HG03103 (cell line): ENCODE measurements at regions not wholly inside any gene's neighbourhood (a gene's known extent, or its start where the extent isn't known, plus 50 kb on each side); places are given as distances from the start of the nearest gene placed in this dataset.
"Not testable (repeated sequence)": the region's sequence is repeated elsewhere in the genome, so short reads cannot be mapped to it uniquely, and the experiment has no call there.

ENCODE experiments used
- ATAC-seq: cut with Tn5 transposase; IDR thresholded peaks from one replicate; pipeline ENCODE4 v1.9.1; 2021; ENCODE audit warnings: low read depth; ENCODE audit not compliant: unreplicated experiment

- no peak for ATAC-seq
These were observed 59.2 kb upstream of the ATP5PO start for GRCh38 chr21:33974513-33975468.

- ATAC-seq, result no peak
These were observed 57.7 kb upstream of the ATP5PO start for GRCh38 chr21:33973268-33973667.

- no peak for ATAC-seq
These were observed 56.9 kb upstream of the ATP5PO start for GRCh38 chr21:33972539-33972938.

DNA sequence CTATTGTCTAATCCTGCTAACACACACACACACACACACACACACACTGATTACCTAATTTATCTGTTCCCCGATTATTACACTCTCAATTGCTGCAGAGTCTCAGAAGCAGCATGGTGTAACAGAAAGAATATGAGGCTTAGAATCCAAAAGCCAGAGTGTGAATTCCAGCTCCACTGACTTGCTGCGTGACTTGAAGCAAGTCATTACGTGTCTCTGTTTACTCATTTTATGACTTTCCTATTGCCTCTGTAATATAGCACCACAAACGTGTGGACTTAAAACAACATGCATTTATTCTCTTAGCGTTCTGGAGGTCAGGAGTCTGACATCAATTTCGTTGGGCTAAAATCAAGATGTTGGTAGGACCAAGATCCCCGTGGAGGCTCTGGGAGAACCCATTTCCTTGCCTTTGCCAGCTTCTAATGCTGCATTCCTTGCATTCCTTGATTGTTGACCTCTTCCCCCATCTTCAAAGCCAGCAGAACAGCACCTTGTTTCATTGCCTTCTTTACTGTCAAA lies 55.9 kb upstream of the ATP5PO start:
- ATAC-seq, result no peak

DNA sequence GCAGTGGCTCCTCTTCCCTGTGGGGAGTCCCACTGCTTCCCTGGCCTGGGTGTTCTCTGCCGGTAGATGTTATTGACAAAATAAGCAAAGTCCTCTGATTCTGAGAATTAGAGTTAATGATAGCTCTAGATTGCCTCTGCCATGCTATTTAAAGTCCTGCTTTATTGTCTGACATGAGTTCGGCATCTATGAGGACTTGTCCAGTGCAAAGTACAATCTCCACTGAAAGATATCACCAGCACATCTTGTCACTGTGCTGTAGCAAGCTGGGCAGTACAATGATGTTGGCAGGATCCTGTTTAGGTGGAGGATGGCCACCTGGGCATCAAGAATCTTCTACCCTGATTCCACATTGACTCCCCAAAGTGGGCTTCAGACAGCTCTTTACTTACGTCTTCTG lies 54.0 kb upstream of the ATP5PO start:
- ATAC-seq, result no peak

DNA sequence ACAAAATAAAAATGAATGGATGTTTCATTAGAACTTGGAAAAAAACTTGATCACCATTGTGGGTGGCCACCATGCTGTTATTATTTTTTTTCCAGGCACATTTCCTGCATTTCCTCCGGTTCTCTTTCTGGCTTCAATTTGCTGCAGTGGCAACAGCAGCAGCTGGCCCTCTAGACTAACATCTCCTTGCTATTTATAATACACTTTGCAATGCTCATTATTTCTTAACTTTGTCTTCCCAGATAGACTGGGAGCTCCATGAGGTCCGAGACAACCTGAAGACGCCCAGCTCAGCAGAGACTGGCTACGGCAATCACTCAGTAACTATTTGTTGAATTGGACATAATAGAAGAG lies 53.4 kb upstream of the ATP5PO start:
- ATAC-seq, result no peak

DNA sequence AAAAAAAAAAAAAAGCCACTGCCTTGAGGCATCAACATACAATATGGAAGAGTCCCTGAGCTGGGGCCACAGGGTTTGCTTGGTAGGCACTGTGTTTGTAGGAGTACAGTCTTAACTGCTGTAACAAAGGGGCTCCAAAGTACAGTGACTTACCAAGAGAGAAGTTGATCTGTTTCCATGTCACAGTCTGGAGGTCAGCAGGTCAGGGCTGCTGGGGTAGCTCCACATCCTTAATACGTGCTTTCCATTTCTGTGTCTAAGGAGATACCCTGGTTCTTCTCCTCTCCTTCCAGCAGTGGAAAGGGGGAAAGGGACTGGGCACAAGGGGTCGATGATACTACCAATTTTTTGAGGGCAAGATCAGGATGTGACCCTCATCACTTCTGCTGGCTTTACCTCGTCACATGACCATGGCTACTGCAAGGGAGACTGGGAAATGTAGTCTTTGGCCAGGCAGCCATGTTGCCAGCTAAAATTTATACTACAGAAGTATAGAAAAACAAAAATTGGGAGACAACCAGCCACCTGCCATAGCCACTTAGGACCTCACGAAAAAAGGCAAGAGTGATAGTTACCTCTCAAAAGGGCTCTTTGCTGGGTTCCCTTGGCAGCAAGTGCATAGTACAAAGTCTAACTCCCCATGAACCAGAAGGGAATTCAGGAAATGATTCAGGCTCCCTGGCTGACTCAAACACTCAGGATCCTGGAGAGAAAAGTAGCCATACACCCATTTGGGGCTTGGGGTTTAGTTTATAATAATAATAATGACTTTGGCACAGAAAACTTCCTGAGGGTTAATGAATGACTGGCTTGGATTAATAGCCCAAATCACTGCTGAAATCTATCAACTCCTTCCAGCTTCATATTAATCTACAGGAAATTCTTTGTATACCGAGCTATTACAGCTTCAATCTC lies 52.7 kb upstream of the ATP5PO start:
- ATAC-seq, result no peak

GRCh38 chr21:33967086-33967571 lies 51.5 kb upstream of the ATP5PO start:
- ATAC-seq, result no peak

DNA sequence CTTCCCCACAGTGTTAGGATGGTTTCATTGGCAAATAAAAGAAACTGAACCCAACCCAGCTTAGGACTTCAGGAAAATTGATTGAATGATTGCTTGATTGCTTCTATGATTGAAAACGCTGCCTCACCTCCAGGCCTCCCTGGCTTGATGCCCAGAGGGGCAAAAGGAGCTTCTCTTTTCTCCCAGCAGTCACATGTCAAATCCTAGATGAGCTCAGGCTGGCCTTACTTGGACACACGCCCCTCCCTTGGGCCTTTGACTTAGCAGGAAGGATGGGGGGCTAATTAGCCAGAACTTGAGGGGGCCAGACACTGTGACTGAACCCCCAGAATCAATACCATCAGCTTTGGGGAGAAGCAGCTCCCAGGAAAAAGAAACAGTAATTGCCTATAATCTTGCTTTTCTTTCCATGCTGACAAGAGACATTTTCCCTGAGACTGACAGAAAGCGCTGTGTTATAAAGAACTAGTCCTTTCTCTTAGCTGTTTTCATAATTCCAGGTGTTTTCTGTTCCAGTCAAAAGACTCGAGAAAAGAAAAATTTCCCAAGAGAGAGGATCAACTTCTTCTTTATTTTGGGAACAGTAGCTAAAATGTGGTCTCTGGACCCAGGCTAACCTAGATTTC lies 50.8 kb upstream of the ATP5PO start:
- no peak for ATAC-seq

DNA sequence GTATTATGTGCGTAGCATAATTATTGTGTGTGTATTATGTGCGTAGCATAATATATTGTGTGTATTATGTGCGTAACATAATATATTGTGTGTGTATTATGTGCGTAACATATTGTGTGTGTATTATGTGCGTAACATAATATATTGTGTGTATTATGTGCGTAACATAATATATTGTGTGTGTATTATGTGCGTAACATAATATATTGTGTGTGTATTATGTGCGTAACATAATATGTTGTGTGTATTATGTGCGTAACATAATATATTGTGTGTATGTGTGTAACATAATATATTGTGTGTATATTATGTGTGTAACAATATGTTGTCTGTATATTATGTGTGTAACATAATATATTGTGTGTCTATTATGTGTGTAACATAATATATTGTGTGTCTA lies 50.1 kb upstream of the ATP5PO start:
- not testable (repeated sequence) for ATAC-seq
